H1 (cell line): ENCODE measurements at regions not wholly inside any gene's neighbourhood (a gene's known extent, or its start where the extent isn't known, plus 50 kb on each side); places are given as distances from the start of the nearest gene placed in this dataset.

Source experiments
- BRCA1 ChIP-seq: IDR thresholded peaks from 2 replicates; pipeline ENCODE4 v1.6.1; 2012; ENCODE audit warnings: low read depth, low read length, improper control_type of control experiment
- EP300 ChIP-seq, 2 experiments: IDR thresholded peaks; 1 replicate in 1 of 2; 2 replicates in 1 of 2; pipeline ENCODE4 v1.6.1; 2011 to 2012; ENCODE audit warnings: low read depth in 2 of 2, low read length in 2 of 2, mild to moderate bottlenecking in 2 of 2, borderline replicate concordance in 1 of 2, inconsistent platforms in 1 of 2, moderate library complexity in 1 of 2
- FOSL1 ChIP-seq: IDR thresholded peaks from 2 replicates; pipeline ENCODE4 v1.6.1; 2011; ENCODE audit warnings: mild to moderate bottlenecking, low read depth, low read length, moderate library complexity; ENCODE audit not compliant: insufficient read depth
- POLR2A ChIP-seq, 2 experiments: IDR thresholded peaks; 1 replicate in 1 of 2; 2 replicates in 1 of 2; pipeline ENCODE4 v1.6.1; 2011; ENCODE audit warnings: low read depth in 2 of 2, low read length in 2 of 2, mild to moderate bottlenecking in 2 of 2; ENCODE audit errors: control extremely low read depth in 1 of 2
- POLR2AphosphoS5 ChIP-seq: IDR thresholded peaks from 2 replicates; pipeline ENCODE4 v1.6.1; 2011; ENCODE audit warnings: low read depth, low read length
- RFX5 ChIP-seq: IDR thresholded peaks from 2 replicates; pipeline ENCODE4 v1.6.1; 2011; ENCODE audit warnings: low read depth, low read length, improper control_type of control experiment, borderline replicate concordance
- RNF2 ChIP-seq: fragments of 200-900, 300-1000 bp; sonication (generic); IDR thresholded peaks from 2 replicates; pipeline ENCODE4 v1.7.1; 2016; ENCODE audit warnings: borderline replicate concordance, low read depth, mild to moderate bottlenecking, antibody characterized with exemption, low read length; ENCODE audit not compliant: poor library complexity, severe bottlenecking; ENCODE audit errors: missing control alignments
- SP2 ChIP-seq: IDR thresholded peaks from 2 replicates; pipeline ENCODE4 v1.6.1; 2012; ENCODE audit warnings: mild to moderate bottlenecking, low read length, inconsistent platforms
- SRF ChIP-seq: IDR thresholded peaks from 2 replicates; pipeline ENCODE4 v1.6.1; 2011; ENCODE audit warnings: mild to moderate bottlenecking, low read depth, low read length, moderate library complexity
- SUZ12 ChIP-seq: fragments of 200-600 bp; sonication (generic); IDR thresholded peaks from 2 replicates; pipeline ENCODE4 v1.6.1; 2012; ENCODE audit warnings: mild to moderate bottlenecking, inconsistent platforms, low read length, moderate library complexity, mixed read lengths
- TF ChIP-seq, protein P1 (sequence below): IDR thresholded peaks from 2 replicates; pipeline ENCODE4 v1.6.1; 2011; ENCODE audit warnings: low read depth, mild to moderate bottlenecking, low read length; ENCODE audit not compliant: insufficient read depth
- TF ChIP-seq, protein P2 (sequence below), 3 experiments: IDR thresholded peaks; 1 replicate in 2 of 3; 2 replicates in 1 of 3; pipeline versions ENCODE4 v1.5.1 to v1.6.1; 2011; ENCODE audit warnings: low read length in 3 of 3, mild to moderate bottlenecking in 3 of 3, inconsistent platforms in 2 of 3, low read depth in 1 of 3, moderate library complexity in 1 of 3; ENCODE audit not compliant: insufficient read depth in 1 of 3; ENCODE audit errors: control extremely low read depth in 1 of 3

DNA sequence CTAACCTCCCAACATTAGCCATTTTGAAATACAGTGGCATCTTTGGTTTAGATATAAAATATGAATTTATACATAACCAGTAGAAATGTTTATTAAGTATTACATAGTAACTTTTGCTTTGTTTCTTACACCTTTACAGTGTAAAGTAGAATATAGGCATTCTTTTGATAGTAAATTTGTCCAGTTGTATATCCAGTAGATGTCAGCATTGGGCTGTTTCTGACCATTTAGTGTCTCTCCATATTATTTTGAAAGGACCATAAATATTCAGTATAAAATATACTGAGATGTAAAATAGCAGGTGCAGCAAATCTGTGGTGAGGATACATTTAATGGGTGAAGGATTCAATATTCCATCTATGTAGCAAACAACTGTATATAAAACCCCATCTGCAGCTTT is 115.8 kb upstream of the ZRANB2 start:
- no peak for TF ChIP-seq RNF2
- no peak for TF ChIP-seq POLR2A (IDR thresholded peaks at IDR 0.05; ENCODE audit: control extremely low read depth in 1 of 2, low read depth in 2 of 2, low read length in 2 of 2)
- TF ChIP-seq POLR2AphosphoS5: no peak
- TF ChIP-seq BRCA1: no peak
- TF ChIP-seq, protein P1, sequence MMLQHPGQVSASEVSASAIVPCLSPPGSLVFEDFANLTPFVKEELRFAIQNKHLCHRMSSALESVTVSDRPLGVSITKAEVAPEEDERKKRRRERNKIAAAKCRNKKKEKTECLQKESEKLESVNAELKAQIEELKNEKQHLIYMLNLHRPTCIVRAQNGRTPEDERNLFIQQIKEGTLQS: no peak
- TF ChIP-seq SP2: no peak
- TF ChIP-seq SRF: no peak
- TF ChIP-seq SUZ12: no peak
- TF ChIP-seq, protein P2, sequence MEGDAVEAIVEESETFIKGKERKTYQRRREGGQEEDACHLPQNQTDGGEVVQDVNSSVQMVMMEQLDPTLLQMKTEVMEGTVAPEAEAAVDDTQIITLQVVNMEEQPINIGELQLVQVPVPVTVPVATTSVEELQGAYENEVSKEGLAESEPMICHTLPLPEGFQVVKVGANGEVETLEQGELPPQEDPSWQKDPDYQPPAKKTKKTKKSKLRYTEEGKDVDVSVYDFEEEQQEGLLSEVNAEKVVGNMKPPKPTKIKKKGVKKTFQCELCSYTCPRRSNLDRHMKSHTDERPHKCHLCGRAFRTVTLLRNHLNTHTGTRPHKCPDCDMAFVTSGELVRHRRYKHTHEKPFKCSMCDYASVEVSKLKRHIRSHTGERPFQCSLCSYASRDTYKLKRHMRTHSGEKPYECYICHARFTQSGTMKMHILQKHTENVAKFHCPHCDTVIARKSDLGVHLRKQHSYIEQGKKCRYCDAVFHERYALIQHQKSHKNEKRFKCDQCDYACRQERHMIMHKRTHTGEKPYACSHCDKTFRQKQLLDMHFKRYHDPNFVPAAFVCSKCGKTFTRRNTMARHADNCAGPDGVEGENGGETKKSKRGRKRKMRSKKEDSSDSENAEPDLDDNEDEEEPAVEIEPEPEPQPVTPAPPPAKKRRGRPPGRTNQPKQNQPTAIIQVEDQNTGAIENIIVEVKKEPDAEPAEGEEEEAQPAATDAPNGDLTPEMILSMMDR (IDR thresholded peaks at IDR 0.05; ENCODE audit: control extremely low read depth in 1 of 3, insufficient read depth in 1 of 3, low read depth in 1 of 3, low read length in 3 of 3): peak in 2 of 3 experiments; percentile 4 to 7; a peak in 2 of 4 replicates
- no peak for TF ChIP-seq EP300 (IDR thresholded peaks at IDR 0.05; ENCODE audit: borderline replicate concordance in 1 of 2, low read depth in 2 of 2, low read length in 2 of 2)
- no peak for TF ChIP-seq FOSL1
- no peak for TF ChIP-seq RFX5
